CD4-positive, alpha-beta T cell (primary cell): ENCODE measurements at regions not wholly inside any gene's neighbourhood (a gene's known extent, or its start where the extent isn't known, plus 50 kb on each side); places are given as distances from the start of the nearest gene placed in this dataset.
A peak's percentile ranks its signal among the peaks of the same experiment; 100 is the strongest.
"Not testable (repeated sequence)": the region's sequence is repeated elsewhere in the genome, so short reads cannot be mapped to it uniquely, and the experiment has no call there.

Experiments used
- ATAC-seq: fragments of 200-7000 bp; cut with Tn5 transposase; one replicate; pipeline ENCODE4 v1.10.0; 2022; ENCODE audit warnings: mild to moderate bottlenecking; ENCODE audit not compliant: poor library complexity
- CTCF ChIA-PET: fragments of 350-600 bp; sonication (Branson Sonifier 250); formaldehyde crosslinking; loops from one replicate; lab custom pipeline; 2021; ENCODE audit warnings: antibody characterized with exemption, inconsistent platforms; lab: Charles Lee
- POLR2A ChIA-PET: fragments of 350-600 bp; sonication (Branson Sonifier 250); formaldehyde crosslinking; loops from one replicate; lab custom pipeline; 2021; ENCODE audit warnings: antibody characterized with exemption, inconsistent platforms; lab: Charles Lee
- DNase-seq, 14 experiments: peaks; one replicate each; pipeline ENCODE4 v3.0.0-alpha.2; 2013 to 2020; ENCODE audit warnings: mixed read lengths in 2 of 14
- H3K27ac ChIP-seq, 2 donors: one replicate each; pipeline versions ENCODE4 v1.5.1 to v1.7.0; 2013; ENCODE audit warnings: low read length in 2 of 2, low read depth in 1 of 2, mild to moderate bottlenecking in 1 of 2
- H3K27me3 ChIP-seq, 2 experiments: 1 replicate in 1 of 2; 2 replicates in 1 of 2; pipeline versions ENCODE4 v1.6.1 to v1.7.0; 2013; ENCODE audit warnings: low read length in 2 of 2, control low read depth in 1 of 2, mild to moderate bottlenecking in 1 of 2, moderate library complexity in 1 of 2; ENCODE audit not compliant: insufficient read depth in 2 of 2, control insufficient read depth in 1 of 2
- H3K36me3 ChIP-seq: one replicate; pipeline ENCODE4 v1.6.1; 2013; ENCODE audit warnings: low read length, control low read depth; ENCODE audit not compliant: insufficient read depth
- H3K4me1 ChIP-seq: one replicate; pipeline ENCODE4 v1.6.1; 2013; ENCODE audit warnings: low read length, control low read depth; ENCODE audit not compliant: insufficient read depth
- H3K4me3 ChIP-seq: one replicate; pipeline ENCODE4 v1.5.1; 2013; ENCODE audit warnings: mild to moderate bottlenecking, low read length, moderate library complexity
- H3K9me3 ChIP-seq, 2 experiments: 1 replicate in 1 of 2; 2 replicates in 1 of 2; pipeline versions ENCODE4 v1.6.1 to v1.7.0; 2013; ENCODE audit warnings: low read length in 2 of 2, mild to moderate bottlenecking in 2 of 2, control low read depth in 1 of 2, moderate library complexity in 1 of 2; ENCODE audit not compliant: control insufficient read depth in 1 of 2, insufficient read depth in 1 of 2
- H3K27ac Mint-ChIP-seq: one replicate; pipeline ENCODE4 v1.8.0; 2020; ENCODE audit warnings: mixed read lengths
- H3K27me3 Mint-ChIP-seq: one replicate; pipeline ENCODE4 v1.8.0; 2021; ENCODE audit warnings: mixed read lengths
- H3K36me3 Mint-ChIP-seq: one replicate; pipeline ENCODE4 v1.8.0; 2021; ENCODE audit warnings: low read depth, mixed read lengths
- H3K4me1 Mint-ChIP-seq: one replicate; pipeline ENCODE4 v1.8.0; 2021; ENCODE audit warnings: low read depth, mixed read lengths
- H3K4me3 Mint-ChIP-seq: one replicate; pipeline ENCODE4 v1.8.0; 2020; ENCODE audit warnings: mild to moderate bottlenecking, mixed read lengths
- H3K9me3 Mint-ChIP-seq: one replicate; pipeline ENCODE4 v1.8.0; 2020; ENCODE audit warnings: mixed read lengths
- intact Hi-C, 2 experiments: fragments of 100-400 bp; cut with DNase I in 1 of 2; cut with micrococcal nuclease in 1 of 2; formaldehyde crosslinking; loops; one replicate each; pipeline versions ENCODE4 v1.15.1 to v1.9.0; 2023 to 2025; cut with DNase I, micrococcal nuclease
- TF ChIP-seq, protein P1 (sequence below): fragments of 200-600 bp; IDR thresholded peaks from one replicate; pipeline ENCODE4 v1.8.0; 2022; ENCODE audit warnings: antibody characterized with exemption, mild to moderate bottlenecking

DNA sequence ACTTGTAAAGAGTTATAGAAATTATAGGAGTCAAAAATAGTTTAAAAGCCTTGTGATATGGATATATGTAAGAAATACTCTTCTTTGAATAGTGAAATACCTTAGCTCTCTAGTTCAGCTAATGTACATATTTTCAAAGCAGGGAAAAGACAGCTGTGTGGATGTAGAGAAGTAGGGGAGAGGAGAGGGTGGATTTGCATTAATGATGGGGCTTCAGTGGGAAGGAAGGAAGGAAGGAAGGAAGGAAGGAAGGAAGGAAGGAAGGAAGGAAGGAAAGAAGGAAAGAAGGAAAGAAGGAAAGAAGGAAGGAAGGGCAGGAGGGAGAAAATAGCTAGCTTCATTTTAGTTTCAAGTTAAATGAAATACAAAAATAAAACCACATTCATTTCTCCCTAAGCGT, 62.4 kb upstream of the RGS1 start:
- H3K27ac Mint-ChIP-seq, result peak overlapping the region; percentile 11
- POLR2A ChIA-PET, result no interaction called here

DNA sequence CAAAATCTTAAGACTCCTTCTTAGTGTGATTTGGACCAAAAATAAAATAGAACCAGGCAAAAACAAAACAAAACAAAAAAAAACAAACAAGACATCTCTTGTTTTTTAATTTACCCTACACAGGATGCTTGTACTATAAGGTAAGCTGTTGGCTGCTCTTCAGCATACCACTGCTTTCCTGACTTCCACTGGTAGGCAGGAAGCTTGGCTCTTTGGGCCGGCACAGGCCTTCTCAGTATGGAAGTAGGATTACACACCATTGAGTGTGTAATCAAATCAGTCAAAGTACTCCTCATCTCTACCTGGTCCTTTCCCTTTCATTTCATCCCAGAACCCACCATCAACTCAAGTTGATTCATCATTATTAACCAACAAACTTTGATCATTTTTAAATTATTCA, 61.9 kb upstream of the RGS1 start:
- ATAC-seq, result no peak
- H3K4me3 Mint-ChIP-seq, result no peak overlapping the region
- H3K9me3 ChIP-seq, result no peaks in the 10 kb centered on the region
- TF ChIP-seq, protein P1, sequence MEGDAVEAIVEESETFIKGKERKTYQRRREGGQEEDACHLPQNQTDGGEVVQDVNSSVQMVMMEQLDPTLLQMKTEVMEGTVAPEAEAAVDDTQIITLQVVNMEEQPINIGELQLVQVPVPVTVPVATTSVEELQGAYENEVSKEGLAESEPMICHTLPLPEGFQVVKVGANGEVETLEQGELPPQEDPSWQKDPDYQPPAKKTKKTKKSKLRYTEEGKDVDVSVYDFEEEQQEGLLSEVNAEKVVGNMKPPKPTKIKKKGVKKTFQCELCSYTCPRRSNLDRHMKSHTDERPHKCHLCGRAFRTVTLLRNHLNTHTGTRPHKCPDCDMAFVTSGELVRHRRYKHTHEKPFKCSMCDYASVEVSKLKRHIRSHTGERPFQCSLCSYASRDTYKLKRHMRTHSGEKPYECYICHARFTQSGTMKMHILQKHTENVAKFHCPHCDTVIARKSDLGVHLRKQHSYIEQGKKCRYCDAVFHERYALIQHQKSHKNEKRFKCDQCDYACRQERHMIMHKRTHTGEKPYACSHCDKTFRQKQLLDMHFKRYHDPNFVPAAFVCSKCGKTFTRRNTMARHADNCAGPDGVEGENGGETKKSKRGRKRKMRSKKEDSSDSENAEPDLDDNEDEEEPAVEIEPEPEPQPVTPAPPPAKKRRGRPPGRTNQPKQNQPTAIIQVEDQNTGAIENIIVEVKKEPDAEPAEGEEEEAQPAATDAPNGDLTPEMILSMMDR, result no peak
- H3K27me3 ChIP-seq, result no peaks in the 10 kb centered on the region
- H3K27ac ChIP-seq, result no peak overlapping the region
- no peaks in the 10 kb centered on the region for H3K36me3 Mint-ChIP-seq
- POLR2A ChIA-PET, result no interaction called here
- DNase-seq, result no peak
- no peak overlapping the region for H3K27ac Mint-ChIP-seq
- H3K9me3 Mint-ChIP-seq, result no peaks in the 10 kb centered on the region
- no peaks in the 10 kb centered on the region for H3K27me3 Mint-ChIP-seq
- intact Hi-C loops, result loop anchor here in 1 of 2 experiments (2.0 to 5.0 kb wide), 2 partner anchors 36 to 63 kb away; no protein-coding TSS in a partner anchor
- no peak overlapping the region for H3K4me3 ChIP-seq
- H3K4me1 Mint-ChIP-seq, result peaks cover 41% of the 10 kb centered on the region
- peaks cover 18% of the 10 kb centered on the region for H3K4me1 ChIP-seq
- CTCF ChIA-PET, result no interaction called here
- no peaks in the 10 kb centered on the region for H3K36me3 ChIP-seq

More for the DNA sequence above, 62.4 kb upstream of the RGS1 start:
- peaks cover 41% of the 10 kb centered on the region for H3K4me1 Mint-ChIP-seq
- Histone ChIP-seq H3K4me1 (peaks cover 18% of the 10 kb centered on the region), H3K36me3 (no peaks in the 10 kb centered on the region), H3K27me3 (no peaks in the 10 kb centered on the region), H3K4me3 (no peak overlapping the region), H3K27ac (no peak overlapping the region), H3K9me3 (no peaks in the 10 kb centered on the region)
- no peaks in the 10 kb centered on the region for H3K27me3 Mint-ChIP-seq
- DNase-seq (no peak), ATAC-seq (no peak)
- intact Hi-C loops, result loop anchor here in 1 of 2 experiments (5.0 kb wide), 1 partner anchor 36 kb away; no protein-coding TSS in a partner anchor
- no peaks in the 10 kb centered on the region for H3K9me3 Mint-ChIP-seq
- no peaks in the 10 kb centered on the region for H3K36me3 Mint-ChIP-seq
- CTCF ChIA-PET, result no interaction called here
- TF ChIP-seq, protein P1, result no peak
- no peak overlapping the region for H3K4me3 Mint-ChIP-seq

DNA sequence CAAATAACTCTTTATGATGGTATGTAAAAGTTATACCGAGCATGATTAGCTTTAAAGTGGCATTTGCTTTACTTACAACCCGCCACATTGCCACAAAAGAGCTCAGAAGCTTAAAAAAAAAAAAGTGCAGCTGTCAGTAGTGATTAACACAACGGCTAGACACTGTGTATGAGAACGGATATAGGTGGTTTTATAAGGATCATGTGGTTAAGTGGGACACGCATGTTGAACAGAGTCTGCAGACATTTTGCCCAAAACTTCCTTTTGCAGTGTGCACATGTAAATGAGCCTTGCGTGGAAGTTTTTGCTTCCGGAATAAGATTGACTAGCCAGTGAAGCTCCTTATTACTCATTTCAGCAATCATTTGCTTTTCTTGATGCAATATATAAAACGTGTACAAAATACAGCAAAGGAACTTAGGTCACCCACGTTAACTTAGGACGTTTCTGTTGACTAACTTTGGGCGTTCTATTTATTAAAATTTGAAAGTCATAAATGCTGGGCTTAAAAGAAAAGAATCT, 58.7 kb upstream of the RGS1 start:
- intact Hi-C loops, result loop anchor here in 1 of 2 experiments (1.0 to 5.0 kb wide), 7 partner anchors 14 to 290 kb away; partner anchors contain the start of gene RGS1
- H3K4me1 Mint-ChIP-seq, result peaks cover 45% of the 10 kb centered on the region
- no peaks in the 10 kb centered on the region for H3K9me3 ChIP-seq
- peaks cover 18% of the 10 kb centered on the region for H3K4me1 ChIP-seq
- ATAC-seq, result peak; percentile 91
- peak overlapping the region; percentile 73 for H3K4me3 Mint-ChIP-seq
- peak in 13 of 14 experiments; percentile 19 to 95 (median 32) for DNase-seq
- ChIA-PET CTCF (interaction anchor here (0.8 to 4.0 kb wide), 10 partner anchors 10 to 291 kb away, joined by 3 to 19 read pairs (median 4); no protein-coding TSS in a partner anchor), POLR2A (interaction anchor here (0.6 to 2.0 kb wide), 11 partner anchors 11 to 92 kb away, joined by 3 to 15 read pairs (median 4); no protein-coding TSS in a partner anchor)
- H3K27me3 Mint-ChIP-seq, result no peaks in the 10 kb centered on the region
- H3K9me3 Mint-ChIP-seq, result no peaks in the 10 kb centered on the region
- TF ChIP-seq, protein P1, result no peak
- peak overlapping the region; percentile 17 for H3K4me3 ChIP-seq
- H3K27ac Mint-ChIP-seq, result peak overlapping the region; percentile 87
- H3K36me3 Mint-ChIP-seq, result no peaks in the 10 kb centered on the region
- no peaks in the 10 kb centered on the region for H3K36me3 ChIP-seq
- H3K27ac ChIP-seq, result peak overlapping the region in 1 of 2 donors; percentile 49
- H3K27me3 ChIP-seq, result no peaks in the 10 kb centered on the region

DNA sequence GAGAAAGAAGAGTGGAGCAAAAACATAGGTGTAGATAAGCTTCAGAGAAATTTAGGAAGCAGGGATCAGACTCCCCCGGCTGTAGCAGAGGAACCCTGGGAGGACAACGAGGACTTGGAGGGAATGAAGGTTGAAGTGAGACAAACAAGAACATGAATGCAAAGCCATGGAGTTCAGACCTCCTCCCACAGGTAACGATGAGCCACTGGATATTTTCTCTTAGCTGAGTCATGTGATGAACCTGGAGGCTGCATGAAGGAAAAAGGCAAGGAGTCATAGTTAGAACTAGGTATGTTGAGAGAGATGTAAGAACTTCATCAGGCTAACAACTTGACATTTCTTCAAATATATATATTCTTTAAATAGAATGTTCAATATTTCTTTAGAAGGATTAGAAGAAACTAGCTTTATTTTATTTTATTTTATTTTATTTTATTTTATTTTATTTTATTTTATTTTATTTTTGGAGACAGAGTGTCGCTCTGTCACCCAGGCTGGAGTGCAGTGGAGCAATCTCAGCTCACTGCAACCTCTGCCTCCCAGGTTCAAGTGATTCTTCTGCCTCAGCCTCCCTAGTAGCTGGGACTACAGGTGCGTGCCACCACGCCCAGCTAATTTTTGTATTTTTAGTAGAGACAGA, 57.7 kb upstream of the RGS1 start:
- not testable (repeated sequence) for H3K36me3 ChIP-seq, H3K9me3 ChIP-seq, H3K4me3 ChIP-seq, H3K27ac ChIP-seq, H3K4me3 Mint-ChIP-seq, H3K9me3 Mint-ChIP-seq, H3K27me3 Mint-ChIP-seq, H3K27me3 ChIP-seq, H3K36me3 Mint-ChIP-seq, ATAC-seq
- intact Hi-C loops, result loop anchor here in 1 of 2 experiments (2.0 to 5.0 kb wide), 2 partner anchors 34 to 41 kb away; no protein-coding TSS in a partner anchor
- H3K27ac Mint-ChIP-seq, result peak overlapping the region; percentile 87
- peak in 1 of 14 experiments; percentile 23 for DNase-seq
- H3K4me1 ChIP-seq, result peaks cover 14% of the 10 kb centered on the region
- CTCF ChIA-PET, result interaction anchor here (2.4 to 4.0 kb wide), 2 partner anchors 40 to 53 kb away, joined by 5 to 19 read pairs; no protein-coding TSS in a partner anchor
- peaks cover 39% of the 10 kb centered on the region for H3K4me1 Mint-ChIP-seq
- POLR2A ChIA-PET, result interaction anchor here (0.8 to 1.7 kb wide), 3 partner anchors 10 to 28 kb away, joined by 3 to 15 read pairs (median 4); no protein-coding TSS in a partner anchor
